Activated CD8-positive, alpha-beta memory T cell treated with anti-CD3 and anti-CD28 coated beads for 36 hours (primary cell): ENCODE measurements at regions not wholly inside any gene's neighbourhood (a gene's known extent, or its start where the extent isn't known, plus 50 kb on each side); places are given as distances from the start of the nearest gene placed in this dataset.
"Not testable (repeated sequence)": the region's sequence is repeated elsewhere in the genome, so short reads cannot be mapped to it uniquely, and the experiment has no call there.

Experiments used
- CTCF ChIA-PET: fragments of 350-600 bp; sonication (Branson Sonifier 250); formaldehyde crosslinking; loops from one replicate; lab custom pipeline; 2021; ENCODE audit warnings: antibody characterized with exemption; lab: Charles Lee
- POLR2A ChIA-PET: fragments of 350-600 bp; sonication (Branson Sonifier 250); formaldehyde crosslinking; loops from one replicate; lab custom pipeline; 2021; ENCODE audit warnings: antibody characterized with exemption; lab: Charles Lee

DNA sequence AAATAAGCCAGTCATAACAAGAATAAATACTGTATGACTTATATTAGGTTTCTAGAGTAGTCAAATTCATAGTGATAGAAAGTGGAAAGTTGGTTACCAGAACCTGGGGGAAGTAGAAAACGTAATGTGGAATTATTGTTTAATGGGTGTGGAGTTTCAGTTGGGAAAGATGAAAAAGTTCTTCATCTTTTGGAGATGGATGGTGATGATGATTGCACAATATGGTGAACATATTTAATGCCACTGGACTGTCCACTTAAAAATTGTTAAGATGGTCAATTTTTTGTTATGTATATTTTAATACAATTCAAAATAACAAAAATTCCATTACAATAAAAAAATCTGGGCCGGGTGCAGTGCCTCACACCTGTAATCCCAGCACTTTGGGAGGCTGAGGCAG is 289.6 kb downstream of the ZIC3 start:
- ChIA-PET POLR2A (no interaction called here), CTCF (no interaction called here)

DNA sequence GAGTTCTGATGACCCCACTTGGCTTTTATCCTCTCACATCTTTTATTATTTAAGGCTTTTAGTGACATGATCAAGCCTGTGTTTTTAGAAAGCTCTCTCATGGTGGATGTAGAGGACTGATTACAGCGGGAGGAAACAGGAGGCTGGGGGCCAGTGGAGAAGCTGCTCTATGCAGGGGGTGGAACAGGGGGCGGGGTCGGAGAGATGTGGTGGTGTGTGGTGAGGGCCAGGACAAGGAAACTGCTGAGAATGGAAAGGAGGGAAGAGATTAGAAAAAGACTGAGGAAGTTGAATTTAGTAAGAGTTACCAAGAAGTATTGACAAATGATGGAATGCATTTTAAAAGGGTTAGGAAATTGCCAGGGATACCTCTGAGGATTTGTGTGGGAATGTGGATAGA is 292.2 kb downstream of the ZIC3 start:
- ChIA-PET POLR2A (no interaction called here), CTCF (no interaction called here)

DNA sequence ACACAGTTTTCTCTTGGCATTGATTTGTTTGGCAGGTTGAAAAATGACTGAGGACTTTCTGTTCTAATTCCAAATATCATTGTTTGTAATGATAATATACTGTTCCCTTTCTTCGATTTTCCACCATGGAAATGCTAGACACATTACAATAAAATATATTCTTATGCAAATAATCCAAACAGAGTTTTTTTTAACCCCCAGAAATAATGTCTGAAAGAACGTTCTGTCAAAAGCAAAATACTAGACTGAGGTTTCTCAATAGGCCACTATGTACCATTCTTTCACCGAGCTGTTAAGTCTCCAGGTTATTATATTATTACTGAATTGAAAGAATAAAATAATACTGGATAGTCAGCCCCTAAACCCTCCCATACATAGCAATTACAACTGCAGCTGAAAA is 312.5 kb downstream of the ZIC3 start:
- CTCF ChIA-PET, result no interaction called here
- POLR2A ChIA-PET, result no interaction called here

DNA sequence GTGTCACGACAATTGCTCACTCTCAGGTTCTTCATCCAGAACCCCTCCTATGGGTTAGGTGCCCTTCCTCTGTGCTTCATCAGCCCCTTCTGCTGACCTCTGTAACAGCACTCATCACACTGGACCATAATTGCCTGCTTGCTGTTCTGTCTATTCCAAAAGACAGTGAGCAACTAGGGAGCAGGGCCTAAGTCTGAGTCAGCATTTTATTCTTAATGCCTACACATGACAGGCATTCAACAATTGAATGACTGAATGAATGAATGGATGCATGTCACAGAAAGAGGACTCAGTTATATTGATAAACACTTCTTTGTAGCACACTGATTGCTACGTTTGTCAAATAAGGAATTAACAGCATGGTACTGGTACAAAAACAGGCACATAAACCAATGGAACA is 317.0 kb downstream of the ZIC3 start:
- ChIA-PET CTCF (no interaction called here), POLR2A (no interaction called here)

DNA sequence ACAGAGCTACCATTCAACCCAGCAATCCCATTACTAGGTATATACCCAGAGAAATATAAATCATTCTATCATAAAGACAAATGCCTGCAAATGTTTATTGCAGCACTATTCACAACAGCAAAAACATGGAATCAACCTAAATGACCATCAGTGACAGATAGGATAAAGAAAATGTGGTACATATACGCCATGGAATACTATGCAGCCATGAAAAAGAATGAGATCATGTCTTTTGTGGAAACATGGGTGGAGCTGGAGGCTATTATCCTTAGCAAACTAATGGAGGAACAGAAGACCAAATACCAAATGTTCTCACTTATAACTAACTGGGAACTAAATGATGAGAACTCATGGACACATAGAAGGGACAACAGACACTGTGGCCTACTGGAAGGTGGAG is 318.9 kb downstream of the ZIC3 start:
- POLR2A ChIA-PET, CTCF ChIA-PET: not testable (repeated sequence)

DNA sequence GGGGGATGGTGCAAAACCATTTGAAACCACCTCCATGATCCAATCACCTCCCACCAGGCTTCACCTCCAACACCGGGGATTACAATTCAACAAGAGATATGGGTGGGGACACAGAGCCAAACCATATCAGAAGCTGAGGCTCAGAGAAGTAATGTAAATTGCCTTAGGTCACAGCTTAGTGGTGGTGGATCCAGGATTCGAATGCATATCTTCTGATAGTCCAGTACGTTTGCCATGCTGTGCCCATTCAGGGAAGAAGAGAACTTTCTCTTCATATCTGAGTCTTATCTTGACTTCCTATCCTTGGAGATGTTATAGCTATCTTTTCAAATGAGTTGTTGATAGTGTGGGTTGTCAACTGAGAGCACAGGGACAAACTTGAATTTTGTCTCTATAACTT is 325.5 kb downstream of the ZIC3 start:
- ChIA-PET POLR2A (no interaction called here), CTCF (no interaction called here)

DNA sequence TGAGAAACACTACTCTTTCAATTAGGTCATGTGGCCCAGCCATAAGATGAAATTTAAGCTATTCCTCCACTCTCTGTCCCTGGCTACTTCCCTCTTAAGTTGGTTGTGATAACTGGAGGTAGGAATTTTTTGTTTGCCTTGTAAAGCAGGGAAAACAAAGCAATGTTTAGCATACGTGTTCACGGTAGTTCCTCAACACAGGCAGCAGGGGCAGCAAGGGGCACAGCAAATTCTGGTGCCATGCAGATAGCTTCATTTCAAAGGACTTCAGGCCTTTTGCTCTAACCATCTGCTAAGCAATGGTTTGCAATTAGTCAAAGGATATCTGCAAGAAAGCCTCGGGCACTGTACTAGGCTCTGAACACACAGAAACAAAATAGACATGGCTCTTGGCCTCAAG is 330.2 kb downstream of the ZIC3 start:
- CTCF ChIA-PET, result no interaction called here
- POLR2A ChIA-PET, result no interaction called here

DNA sequence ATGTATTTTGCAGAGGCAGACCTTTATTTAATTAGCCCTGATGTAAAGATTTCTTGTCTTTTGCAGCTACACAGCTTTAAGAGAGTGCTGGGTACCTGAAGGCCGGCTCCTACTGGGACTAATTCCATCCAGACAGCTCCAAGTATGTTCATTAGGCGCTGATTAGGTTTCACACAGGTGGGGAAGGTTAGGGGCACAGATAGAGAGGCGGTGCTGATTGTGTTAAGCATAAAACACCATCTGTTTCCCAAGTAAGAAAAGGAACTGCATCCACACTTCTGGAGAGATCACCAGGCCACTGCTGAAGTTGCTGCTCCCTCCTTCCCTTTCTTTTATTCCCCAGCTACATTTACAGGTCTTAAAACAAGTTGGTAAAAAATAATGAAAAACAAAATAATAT is 349.5 kb downstream of the ZIC3 start:
- ChIA-PET CTCF (no interaction called here), POLR2A (no interaction called here)

DNA sequence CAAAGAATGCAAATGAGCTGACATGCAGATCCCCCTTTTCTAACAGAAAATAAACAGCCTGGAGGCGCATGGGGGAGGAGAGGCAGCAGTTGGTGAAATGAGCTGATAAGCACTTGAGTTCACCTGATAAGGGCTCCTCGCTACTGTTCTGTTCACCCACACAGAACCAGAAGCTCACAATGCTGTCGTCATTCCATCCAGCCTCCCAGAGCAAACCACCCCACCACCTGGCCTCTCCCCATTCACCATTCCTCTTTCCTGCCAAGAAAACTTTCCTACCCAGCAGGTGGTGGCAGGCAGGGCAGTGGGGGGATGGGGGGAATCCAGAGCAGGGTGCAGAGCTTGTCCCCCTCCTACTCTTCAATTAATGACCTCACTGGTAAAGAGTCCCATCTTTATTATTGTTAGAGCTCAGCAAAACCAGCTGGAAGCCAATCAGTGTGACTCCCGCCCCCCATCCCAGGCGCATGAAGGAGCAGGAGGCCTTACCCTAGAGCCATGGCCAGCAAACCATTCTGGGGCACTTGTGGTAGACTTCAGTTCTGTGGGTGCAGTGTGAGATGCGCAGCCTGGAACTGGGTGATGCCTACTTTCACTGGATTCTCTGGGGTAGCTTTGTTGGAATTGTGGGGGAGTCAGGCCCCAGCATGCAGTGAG is 350.3 kb downstream of the ZIC3 start:
- ChIA-PET POLR2A (no interaction called here), CTCF (no interaction called here)

DNA sequence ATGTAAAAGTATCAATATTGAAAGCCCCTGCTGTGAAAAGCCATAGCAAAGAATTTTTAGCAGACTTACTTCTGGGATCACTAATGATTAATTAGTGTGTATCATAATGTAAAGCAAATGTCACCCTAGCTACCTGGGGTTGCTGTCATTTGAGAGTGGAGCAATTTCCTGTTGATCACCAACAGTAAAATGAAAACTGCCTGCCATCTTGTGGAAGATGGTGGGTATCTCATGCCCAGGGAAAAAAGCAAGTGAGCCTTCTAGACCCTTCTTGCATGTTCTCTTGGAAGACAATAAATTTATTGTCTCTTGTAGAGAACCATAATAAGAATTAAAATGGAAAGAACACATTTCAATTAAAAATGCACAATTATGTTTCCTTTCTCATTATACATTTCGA is 360.2 kb downstream of the ZIC3 start:
- POLR2A ChIA-PET, result no interaction called here
- CTCF ChIA-PET, result no interaction called here

DNA sequence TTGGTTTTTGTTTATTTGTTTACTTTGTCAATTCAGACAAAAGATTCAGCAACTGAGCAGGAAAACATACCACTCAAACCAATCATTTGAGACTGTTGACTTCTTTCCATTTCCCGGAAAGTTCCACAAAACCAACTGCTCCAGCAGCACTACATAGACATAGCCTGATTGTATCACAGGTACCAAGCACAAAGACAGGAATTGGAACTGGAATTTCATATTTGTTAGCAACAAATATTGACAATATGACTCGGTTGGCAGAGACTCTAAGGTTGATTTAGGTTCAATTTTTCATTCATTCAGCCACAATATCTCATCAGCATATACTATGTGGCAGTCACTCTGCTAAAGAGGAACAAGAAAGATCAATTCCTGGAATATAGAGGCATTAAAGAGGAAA is 364.0 kb downstream of the ZIC3 start:
- ChIA-PET CTCF (no interaction called here), POLR2A (no interaction called here)

DNA sequence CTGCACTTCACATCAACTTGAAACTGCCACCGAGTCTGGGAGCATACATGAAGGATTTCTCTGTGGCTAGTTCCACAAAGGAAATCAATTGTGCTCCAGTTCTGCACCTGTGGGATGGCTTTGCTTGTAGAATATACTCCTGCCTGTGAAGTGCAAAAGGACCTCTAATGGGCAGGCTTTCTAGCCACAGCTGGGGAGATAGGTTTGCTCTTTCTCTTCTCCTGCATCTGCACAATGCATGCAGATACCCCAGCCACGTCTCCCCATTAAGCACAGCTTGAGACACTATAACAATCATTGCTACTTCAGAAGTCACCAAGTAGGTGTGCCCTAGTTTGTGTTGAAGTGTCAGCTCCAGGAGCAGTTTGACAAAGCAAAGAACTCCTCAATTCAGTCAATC is 364.6 kb downstream of the ZIC3 start:
- CTCF ChIA-PET, result no interaction called here

DNA sequence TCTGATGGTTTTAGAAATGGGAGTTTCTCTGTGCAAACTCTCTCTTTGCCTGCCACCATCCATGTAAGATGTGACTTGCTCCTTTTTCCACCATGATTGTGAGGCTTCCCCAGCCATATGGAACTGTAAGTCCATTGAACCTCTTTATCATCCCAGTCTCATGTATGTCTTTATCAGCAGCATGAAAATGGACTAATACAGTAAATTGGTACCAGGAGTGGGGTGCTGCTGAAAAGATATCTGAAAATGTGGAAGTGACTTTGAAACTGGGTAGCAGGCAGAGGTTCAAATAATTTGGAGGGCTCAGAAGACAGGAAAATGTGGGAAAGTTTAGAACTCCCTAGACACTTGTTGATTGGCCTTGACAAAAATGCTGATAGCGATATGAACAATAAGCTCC is 368.3 kb downstream of the ZIC3 start:
- CTCF ChIA-PET, POLR2A ChIA-PET: not testable (repeated sequence)

More for the DNA sequence above, 364.6 kb downstream of the ZIC3 start:
- POLR2A ChIA-PET, result no interaction called here

DNA sequence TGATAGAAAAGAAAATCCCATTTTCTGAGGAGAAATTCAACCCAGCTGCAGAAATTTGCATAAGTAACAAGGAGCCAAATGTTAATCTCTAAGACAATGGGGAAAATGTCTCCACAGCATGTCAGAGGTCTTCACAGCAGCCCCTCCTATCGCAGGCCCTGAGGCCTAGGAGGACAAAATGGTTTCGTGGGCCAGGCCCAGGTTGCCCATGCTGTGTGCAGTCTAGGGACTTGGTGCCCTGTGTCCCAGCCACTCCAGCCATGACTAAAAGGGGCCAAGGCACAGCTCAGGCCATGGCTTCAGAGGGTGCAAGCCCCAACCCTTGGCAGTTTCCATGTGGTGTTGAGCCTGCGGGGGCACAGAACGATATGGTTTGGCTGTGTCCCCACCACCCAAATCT is 369.0 kb downstream of the ZIC3 start:
- CTCF ChIA-PET, POLR2A ChIA-PET: not testable (repeated sequence)

DNA sequence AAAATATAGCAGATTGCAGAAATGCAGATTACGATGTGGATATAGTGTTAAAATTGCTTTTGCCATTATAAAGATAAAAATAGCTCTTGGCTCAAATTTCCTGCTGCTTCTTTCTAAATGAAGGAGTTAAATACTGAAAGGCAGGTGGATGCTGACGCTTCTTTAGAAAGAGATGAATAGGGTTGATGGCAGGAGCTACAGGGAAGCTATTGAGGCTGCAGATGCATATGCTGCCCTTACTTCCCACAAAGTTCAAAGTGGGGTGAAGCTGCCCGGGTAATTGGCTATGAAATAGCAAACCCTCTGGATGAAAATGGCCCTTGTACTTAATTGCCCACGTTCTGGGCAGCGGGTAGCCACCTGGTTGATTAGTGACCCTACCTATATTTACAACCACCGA is 379.5 kb downstream of the ZIC3 start:
- CTCF ChIA-PET, result no interaction called here
- POLR2A ChIA-PET, result no interaction called here

DNA sequence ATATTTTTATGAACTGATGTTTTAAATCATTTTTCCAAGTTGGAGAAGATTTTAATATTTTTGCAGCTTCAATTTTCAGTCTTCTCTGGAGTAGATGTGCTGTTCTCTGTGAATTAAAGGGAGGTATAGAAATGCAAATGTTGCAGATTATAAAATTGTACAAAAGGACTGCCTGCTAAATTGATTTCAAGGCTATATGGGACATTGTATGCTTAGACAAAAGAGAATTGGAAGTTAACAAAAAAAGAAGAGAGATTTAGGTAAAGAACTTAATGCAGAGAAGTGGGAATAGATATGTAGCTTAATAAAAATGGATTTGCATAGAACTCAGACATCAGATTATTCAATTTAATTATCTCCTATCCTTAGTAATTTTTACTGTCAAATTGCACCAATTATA is 403.3 kb downstream of the ZIC3 start:
- POLR2A ChIA-PET, result no interaction called here
- CTCF ChIA-PET, result no interaction called here

DNA sequence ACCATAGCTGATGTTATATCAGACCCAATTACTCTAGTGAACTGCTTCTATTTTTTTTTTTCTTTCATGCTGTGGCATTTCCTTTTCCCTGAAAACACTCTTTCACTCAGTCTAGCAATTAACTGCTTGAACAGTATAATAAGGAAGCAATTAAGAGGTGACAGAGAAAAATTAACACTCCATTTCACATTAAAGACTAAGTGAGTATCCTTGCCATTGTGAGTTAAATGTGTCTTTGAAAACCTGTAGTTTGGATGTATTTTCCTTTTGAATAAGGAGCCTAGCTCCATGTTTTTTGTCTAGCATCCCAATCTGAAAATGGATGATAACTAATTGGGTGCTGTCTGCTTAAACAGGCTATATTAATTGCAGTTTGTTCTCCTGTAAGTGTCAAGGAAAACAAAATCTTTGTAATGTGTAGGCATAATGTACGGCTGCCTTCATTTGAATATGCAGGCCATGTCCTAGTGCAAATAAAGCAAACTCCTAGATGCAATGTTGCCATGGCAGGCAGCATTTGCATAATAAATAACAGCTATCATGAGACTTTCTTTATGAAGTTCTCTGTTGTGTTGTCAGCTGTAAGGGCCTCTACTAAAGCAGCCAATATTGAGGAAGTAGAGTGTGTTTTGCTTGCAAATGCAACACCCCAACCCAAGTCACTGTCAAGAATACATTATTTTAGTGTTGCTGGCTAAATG is 416.7 kb downstream of the ZIC3 start:
- POLR2A ChIA-PET, result no interaction called here
- CTCF ChIA-PET, result no interaction called here

DNA sequence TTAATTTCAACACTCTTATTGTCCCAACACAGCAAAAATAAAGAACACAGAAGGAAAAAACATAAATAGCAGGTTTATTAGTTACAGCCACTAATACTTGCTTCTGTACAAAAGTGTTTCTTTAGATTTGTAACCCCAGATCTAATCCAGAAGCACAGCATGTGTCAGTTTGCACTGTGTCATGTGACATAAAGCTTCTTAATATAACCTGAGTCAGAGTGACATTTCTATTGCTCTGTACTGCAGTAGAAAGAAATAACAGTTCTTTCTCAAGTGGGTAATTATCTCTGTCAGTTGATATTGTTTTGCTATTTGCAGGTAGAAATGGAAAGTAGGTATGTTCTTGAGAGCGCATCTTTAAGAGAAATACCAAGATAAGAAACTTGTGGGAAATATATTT is 422.5 kb downstream of the ZIC3 start:
- CTCF ChIA-PET, result no interaction called here

DNA sequence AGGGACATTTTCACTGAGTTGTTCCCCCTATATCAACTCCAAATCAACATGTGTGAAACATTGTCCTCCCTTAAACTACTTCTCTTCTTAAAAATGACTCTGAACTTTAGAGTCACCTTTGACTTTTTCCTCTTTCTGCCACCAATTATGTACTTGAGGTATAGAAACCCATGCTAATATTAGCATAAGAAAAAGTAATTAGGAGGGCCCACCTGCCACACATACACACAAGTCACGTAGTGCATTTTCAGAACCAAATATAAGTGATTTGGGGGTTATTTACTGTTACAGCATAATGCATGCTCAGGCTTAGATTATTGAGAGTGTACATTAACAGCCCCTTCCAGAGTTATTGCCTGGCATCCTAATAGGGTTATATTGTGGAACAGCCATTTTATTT is 432.7 kb downstream of the ZIC3 start:
- ChIA-PET POLR2A (no interaction called here), CTCF (no interaction called here)

More for the DNA sequence above, 422.5 kb downstream of the ZIC3 start:
- POLR2A ChIA-PET, result no interaction called here

DNA sequence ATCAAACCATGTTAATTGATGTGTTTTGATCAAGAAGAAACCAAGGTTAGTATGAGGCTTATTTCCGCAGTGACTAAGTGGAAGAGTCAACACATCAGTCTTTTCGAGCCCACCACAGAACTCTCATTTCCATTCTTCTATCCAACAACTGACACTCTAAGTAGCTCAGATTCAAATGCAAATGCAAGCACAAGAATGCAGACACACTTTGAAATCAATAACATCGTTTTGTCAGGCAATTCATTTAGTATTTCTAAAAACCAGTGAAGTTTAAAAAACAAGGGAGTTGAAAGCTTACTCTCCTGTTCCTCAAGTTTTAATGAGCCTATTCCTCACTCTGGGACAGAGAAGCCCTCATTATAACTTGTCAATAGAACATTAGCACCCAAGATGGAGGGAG is 433.1 kb downstream of the ZIC3 start:
- POLR2A ChIA-PET, result no interaction called here
- CTCF ChIA-PET, result no interaction called here

DNA sequence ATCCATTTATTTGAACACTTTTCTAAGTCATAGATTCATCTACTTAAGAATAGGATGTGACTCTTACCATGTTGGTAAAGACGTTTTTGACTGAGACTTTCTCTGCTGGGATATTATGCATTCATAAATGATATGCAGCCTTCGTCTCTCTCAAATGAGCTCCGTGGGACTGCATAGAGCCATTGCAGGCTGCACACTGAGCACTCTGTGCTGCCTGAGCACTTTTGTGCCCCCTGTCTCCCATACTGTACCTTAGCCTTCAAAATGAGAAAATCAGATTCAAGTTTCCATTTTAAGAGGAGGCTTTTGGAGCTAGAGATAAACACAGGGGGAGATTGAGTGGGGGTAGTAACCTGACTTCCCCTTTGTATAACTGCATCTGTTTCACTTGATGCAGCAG is 433.6 kb downstream of the ZIC3 start:
- POLR2A ChIA-PET, result no interaction called here
- CTCF ChIA-PET, result no interaction called here

DNA sequence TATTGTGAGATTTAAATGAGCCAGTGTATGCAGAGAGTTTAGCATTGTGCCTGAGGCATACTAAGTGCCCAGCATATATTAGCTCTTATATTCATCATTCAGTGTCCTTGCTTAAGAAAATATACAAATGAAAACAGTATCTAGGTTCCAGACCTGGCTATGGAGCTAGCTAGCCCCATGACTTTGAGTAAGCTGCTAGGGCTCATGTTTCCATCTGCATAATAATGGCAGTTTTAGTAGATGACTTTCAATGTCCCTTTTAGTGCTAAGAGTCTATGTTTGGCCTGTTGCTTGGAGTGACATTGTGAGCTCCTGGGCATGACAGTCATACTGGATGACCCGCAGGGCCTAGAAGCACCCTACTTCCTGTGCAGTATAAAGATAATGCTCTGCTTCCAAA is 435.3 kb downstream of the ZIC3 start:
- ChIA-PET POLR2A (no interaction called here), CTCF (no interaction called here)
